Stomach (tissue), 4 donors: ENCODE measurements at regions not wholly inside any gene's neighbourhood (a gene's known extent, or its start where the extent isn't known, plus 50 kb on each side); places are given as distances from the start of the nearest gene placed in this dataset.

Source experiments
- EP300 ChIP-seq: sonication (generic); formaldehyde crosslinking; IDR thresholded peaks from one replicate; pipeline ENCODE4 v1.6.1; 2017; ENCODE audit warnings: antibody characterized with exemption
- TF ChIP-seq, protein P1 (sequence below), 7 experiments: fragments of 450-650 bp in 4 of 7; fragments of 200-600 bp in 3 of 7; sonication (generic) in 3 of 7; IDR thresholded peaks; one replicate each; pipeline ENCODE4 v1.5.1; 2016 to 2019; ENCODE audit warnings: antibody characterized with exemption in 7 of 7, control low read depth in 2 of 7, mild to moderate bottlenecking in 1 of 7

DNA sequence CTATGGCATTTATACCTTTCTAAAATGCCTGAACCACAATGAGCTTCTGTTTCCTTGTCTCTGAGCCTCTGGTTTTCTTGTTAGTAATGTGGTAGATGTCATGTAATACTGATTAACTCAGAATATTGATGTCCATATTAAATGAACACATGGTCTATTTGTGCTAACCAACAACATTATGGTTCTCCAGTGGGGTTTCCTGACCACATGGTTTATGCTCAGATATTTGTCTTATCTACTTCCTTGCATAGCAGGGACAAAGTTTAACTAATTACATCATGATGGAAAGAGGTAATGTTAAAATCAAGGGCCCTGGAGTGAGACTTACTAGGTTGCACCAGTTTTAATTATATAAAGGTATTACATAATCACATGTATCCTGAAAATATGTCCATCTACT lies 62.6 kb upstream of the SCN10A start:
- TF ChIP-seq, protein P1, sequence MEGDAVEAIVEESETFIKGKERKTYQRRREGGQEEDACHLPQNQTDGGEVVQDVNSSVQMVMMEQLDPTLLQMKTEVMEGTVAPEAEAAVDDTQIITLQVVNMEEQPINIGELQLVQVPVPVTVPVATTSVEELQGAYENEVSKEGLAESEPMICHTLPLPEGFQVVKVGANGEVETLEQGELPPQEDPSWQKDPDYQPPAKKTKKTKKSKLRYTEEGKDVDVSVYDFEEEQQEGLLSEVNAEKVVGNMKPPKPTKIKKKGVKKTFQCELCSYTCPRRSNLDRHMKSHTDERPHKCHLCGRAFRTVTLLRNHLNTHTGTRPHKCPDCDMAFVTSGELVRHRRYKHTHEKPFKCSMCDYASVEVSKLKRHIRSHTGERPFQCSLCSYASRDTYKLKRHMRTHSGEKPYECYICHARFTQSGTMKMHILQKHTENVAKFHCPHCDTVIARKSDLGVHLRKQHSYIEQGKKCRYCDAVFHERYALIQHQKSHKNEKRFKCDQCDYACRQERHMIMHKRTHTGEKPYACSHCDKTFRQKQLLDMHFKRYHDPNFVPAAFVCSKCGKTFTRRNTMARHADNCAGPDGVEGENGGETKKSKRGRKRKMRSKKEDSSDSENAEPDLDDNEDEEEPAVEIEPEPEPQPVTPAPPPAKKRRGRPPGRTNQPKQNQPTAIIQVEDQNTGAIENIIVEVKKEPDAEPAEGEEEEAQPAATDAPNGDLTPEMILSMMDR (IDR thresholded peaks at IDR 0.05): no peak
- TF ChIP-seq EP300: no peak
